ENCODE measurements at regions not wholly inside any gene's neighbourhood (a gene's known extent, or its start where the extent isn't known, plus 50 kb on each side); places are given as distances from the start of the nearest gene placed in this dataset.

DNA sequence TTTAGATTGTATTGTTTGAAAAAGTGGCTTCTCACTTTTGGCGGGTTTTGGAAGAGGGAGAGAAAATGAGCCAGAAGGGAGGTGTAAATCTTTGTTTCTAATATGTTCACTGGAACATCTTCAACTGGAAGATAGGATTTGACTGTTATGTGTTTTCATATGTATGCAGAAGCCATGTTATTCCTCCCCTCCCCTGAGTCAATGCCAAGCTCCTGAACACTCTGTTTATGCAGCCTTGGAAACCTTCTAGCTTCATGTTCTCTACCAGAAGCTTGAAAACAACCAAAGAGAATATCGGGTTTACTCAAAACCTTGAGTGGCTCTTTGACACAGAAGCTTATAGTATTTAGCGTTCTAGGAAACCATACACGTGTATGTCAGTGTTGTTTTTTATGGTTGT, 279.1 kb downstream of the PRL start:
- WGBS (ENCODE audit: insufficient coverage, insufficient read length), result no CpG with 5 or more reads among the region's 4 CpGs
- H3K36me3 ChIP-seq (ENCODE audit: control insufficient read depth, insufficient read depth, low read length), result peaks cover 5% of the 10 kb centered on the region; the same call in 1 of the 2 replicates
- DNase-seq (ENCODE audit: low read depth, low spot score), result no peak
- H3K27me3 ChIP-seq (ENCODE audit: control insufficient read depth, insufficient read depth, low read length), result no peaks in the 10 kb centered on the region
- H3K4me3 ChIP-seq (ENCODE audit: low read length), result no peak overlapping the region
- no peaks in the 10 kb centered on the region for H3K9me3 ChIP-seq (ENCODE audit: control insufficient read depth, insufficient read depth, low read length)
- no peak overlapping the region for H3K27ac ChIP-seq (ENCODE audit: low read length)
- H3K4me1 ChIP-seq (ENCODE audit: control insufficient read depth, insufficient read depth, low read length), result no peaks in the 10 kb centered on the region

DNA sequence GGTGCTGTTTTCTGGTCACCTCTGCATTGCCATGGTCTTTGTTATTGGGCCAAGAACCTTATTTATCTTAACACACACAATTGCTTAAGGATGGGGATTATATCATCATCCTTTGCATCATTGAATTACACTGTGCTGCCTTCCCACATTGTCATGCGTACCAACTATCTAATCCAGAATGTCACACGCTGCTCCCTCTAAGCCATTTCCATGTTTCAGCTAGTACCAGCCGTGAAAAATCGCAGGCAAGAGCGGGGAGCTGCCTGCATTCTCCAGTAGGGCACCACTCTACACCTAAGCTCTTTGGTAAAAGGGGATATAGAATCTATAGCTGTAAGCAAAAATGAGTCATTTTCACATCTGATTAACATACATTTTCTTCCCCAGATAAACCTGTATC, 277.0 kb downstream of the PRL start:
- Histone ChIP-seq H3K4me3 (ENCODE audit: low read length) (no peak overlapping the region), H3K27me3 (ENCODE audit: control insufficient read depth, insufficient read depth, low read length) (no peaks in the 10 kb centered on the region), H3K36me3 (ENCODE audit: control insufficient read depth, insufficient read depth, low read length) (peaks cover 5% of the 10 kb centered on the region; the same call in 1 of the 2 replicates), H3K4me1 (ENCODE audit: control insufficient read depth, insufficient read depth, low read length) (no peaks in the 10 kb centered on the region), H3K9me3 (ENCODE audit: control insufficient read depth, insufficient read depth, low read length) (no peaks in the 10 kb centered on the region), H3K27ac (ENCODE audit: low read length) (no peak overlapping the region)
- no CpG with 5 or more reads among the region's 5 CpGs for WGBS (ENCODE audit: insufficient coverage, insufficient read length)
- DNase-seq (ENCODE audit: low read depth, low spot score), result no peak

DNA sequence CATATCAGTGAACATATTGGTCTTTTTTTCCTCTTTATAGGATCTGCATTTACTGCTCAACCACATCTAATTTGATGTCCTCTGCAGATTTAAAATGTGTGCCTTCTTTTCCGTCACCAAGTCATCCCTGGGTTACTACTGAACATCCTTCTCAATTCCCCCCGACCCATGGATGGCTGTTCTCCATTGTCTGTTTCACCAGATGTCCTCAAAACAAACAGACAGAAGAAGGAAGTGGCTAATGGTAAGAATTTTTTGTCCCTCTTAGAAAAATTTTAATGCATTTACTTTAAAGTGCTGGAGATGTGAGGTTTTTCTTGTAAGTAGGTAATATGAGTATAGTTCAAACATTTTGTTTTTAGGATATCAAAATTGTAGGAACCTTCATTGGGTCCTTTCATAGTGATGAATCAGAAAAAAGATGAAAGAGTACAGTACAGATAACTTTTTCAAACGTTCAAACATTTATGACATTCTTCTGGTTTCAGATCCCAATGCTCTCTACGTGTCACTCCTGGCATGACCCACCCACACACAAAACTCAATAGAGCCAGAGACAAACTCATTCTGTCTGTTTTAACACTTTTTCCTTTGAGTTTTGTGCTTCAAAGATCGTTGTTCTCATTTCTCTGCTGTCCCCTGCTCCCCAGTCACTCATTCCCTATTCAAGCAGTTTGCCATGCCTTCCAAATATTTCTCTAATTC, 276.4 kb downstream of the PRL start:
- H3K4me1 ChIP-seq (ENCODE audit: control insufficient read depth, insufficient read depth, low read length), result peaks cover 1% of the 10 kb centered on the region; the same call in 1 of the 2 replicates
- WGBS (ENCODE audit: insufficient coverage, insufficient read length), result no CpG with 5 or more reads among the region's 5 CpGs
- no peaks in the 10 kb centered on the region for H3K27me3 ChIP-seq (ENCODE audit: control insufficient read depth, insufficient read depth, low read length)
- no peak for DNase-seq (ENCODE audit: low read depth, low spot score)
- peaks cover 5% of the 10 kb centered on the region; the same call in 1 of the 2 replicates for H3K36me3 ChIP-seq (ENCODE audit: control insufficient read depth, insufficient read depth, low read length)
- no peak overlapping the region for H3K27ac ChIP-seq (ENCODE audit: low read length)
- H3K4me3 ChIP-seq (ENCODE audit: low read length), result no peak overlapping the region
- H3K9me3 ChIP-seq (ENCODE audit: control insufficient read depth, insufficient read depth, low read length), result no peaks in the 10 kb centered on the region

- DNase-seq (ENCODE audit: low read depth, low spot score), result no peak
- Histone ChIP-seq H3K27me3 (ENCODE audit: control insufficient read depth, insufficient read depth, low read length) (no peaks in the 10 kb centered on the region), H3K36me3 (ENCODE audit: control insufficient read depth, insufficient read depth, low read length) (peaks cover 5% of the 10 kb centered on the region; the same call in 1 of the 2 replicates), H3K4me3 (ENCODE audit: low read length) (no peak overlapping the region), H3K4me1 (ENCODE audit: control insufficient read depth, insufficient read depth, low read length) (peaks cover 2% of the 10 kb centered on the region; the same call in 1 of the 2 replicates), H3K27ac (ENCODE audit: low read length) (no peak overlapping the region), H3K9me3 (ENCODE audit: control insufficient read depth, insufficient read depth, low read length) (no peaks in the 10 kb centered on the region)
- no CpG with 5 or more reads among the region's 1 CpG for WGBS (ENCODE audit: insufficient coverage, insufficient read length)
Measured at GRCh38 chr6:22021966-22022365, 274.9 kb downstream of the PRL start.

DNA sequence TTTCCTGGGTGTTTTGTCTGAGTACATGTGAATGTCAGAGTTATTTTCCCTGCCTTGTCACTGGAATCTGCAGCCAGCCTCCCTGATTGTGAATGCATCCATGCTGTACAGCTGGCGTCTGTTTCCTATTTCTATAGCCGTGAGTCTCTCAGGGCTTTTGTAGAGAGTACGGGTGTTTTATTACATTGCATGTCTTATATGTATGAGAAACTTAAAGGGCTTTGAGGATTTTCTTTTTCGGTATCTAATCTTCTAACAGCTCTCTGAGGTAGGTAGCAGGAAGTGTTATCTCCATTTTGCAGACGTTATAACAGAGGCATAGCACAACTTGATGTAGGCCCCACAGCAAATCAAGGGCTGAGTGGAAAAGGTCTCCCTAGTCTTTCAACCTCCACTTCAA, 272.9 kb downstream of the PRL start:
- WGBS (ENCODE audit: insufficient coverage, insufficient read length), result no CpG with 5 or more reads among the region's 5 CpGs
- Histone ChIP-seq H3K9me3 (ENCODE audit: control insufficient read depth, insufficient read depth, low read length) (no peaks in the 10 kb centered on the region), H3K27me3 (ENCODE audit: control insufficient read depth, insufficient read depth, low read length) (no peaks in the 10 kb centered on the region), H3K4me3 (ENCODE audit: low read length) (no peak overlapping the region), H3K27ac (ENCODE audit: low read length) (no peak overlapping the region), H3K36me3 (ENCODE audit: control insufficient read depth, insufficient read depth, low read length) (peaks cover 5% of the 10 kb centered on the region; the same call in 1 of the 2 replicates), H3K4me1 (ENCODE audit: control insufficient read depth, insufficient read depth, low read length) (peaks cover 2% of the 10 kb centered on the region; the same call in 1 of the 2 replicates)
- DNase-seq (ENCODE audit: low read depth, low spot score), result no peak

DNA sequence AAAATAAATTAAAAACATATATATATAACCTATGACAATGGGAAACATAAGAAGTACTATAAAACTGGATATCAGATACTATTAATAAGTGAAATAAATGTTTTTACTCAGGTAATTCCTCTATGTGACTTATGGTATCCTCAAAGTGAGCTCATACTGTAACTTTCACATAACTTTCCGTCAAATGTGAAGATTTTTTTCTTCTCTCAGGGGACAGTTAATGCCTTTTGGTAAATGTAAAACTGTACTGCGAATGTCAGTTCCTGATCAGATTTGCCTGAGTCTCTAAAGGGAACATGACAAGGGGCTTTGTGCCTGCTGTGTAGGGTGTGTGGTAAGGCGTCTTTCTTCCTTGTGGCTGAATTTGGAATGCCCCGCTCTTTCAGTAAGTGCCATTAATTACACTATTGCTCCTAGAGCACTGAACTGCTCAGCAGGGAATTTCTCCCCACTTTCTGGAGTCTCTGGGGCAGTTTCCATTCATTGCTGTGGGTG, 271.8 kb downstream of the PRL start:
- DNase-seq (ENCODE audit: low read depth, low spot score), result no peak
- H3K36me3 ChIP-seq (ENCODE audit: control insufficient read depth, insufficient read depth, low read length), result peaks cover 2% of the 10 kb centered on the region; the same call in 1 of the 2 replicates
- no CpG with 5 or more reads among the region's 4 CpGs for WGBS (ENCODE audit: insufficient coverage, insufficient read length)
- H3K27me3 ChIP-seq (ENCODE audit: control insufficient read depth, insufficient read depth, low read length), result no peaks in the 10 kb centered on the region
- H3K4me1 ChIP-seq (ENCODE audit: control insufficient read depth, insufficient read depth, low read length), result peaks cover 2% of the 10 kb centered on the region; the same call in 1 of the 2 replicates
- H3K27ac ChIP-seq (ENCODE audit: low read length), result peak overlapping the region; percentile 95
- H3K4me3 ChIP-seq (ENCODE audit: low read length), result no peak overlapping the region
- H3K9me3 ChIP-seq (ENCODE audit: control insufficient read depth, insufficient read depth, low read length), result no peaks in the 10 kb centered on the region

DNA sequence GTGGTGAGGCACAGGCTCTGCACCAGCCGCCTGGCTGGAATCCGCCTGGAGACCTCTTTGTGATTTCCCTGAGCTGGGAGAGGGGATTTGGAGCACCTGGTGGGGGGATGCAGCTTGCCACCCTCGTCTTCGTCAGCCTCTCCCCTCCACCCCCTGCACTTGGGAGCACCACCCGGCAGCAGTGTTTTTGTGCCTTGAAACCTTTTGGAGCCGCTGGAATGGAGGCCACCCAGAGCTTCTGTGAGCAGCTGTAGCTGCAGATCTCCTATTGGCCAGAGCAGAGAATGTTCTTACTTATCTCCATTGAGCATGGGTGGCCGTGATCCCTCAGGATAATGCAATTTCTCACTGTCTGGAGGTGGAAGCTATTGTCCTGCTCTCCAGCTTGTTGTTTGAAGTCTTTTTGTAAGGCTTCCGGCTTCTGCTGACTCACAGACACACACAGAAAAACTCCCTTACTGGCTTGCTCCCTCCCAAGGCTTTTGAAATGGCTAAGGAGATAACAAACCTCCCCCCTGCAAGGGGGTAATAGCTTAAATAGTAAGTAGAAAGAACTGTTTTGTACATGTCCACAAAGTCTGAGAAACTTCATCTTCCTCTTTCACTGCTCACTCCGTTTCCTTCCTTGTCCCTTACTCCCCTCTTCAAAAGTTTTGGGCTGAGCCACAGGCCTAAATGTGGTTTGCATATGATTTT, 271.2 kb downstream of the PRL start:
- DNase-seq (ENCODE audit: low read depth, low spot score), result peak; percentile 41
- peaks cover 2% of the 10 kb centered on the region; the same call in 1 of the 2 replicates for H3K4me1 ChIP-seq (ENCODE audit: control insufficient read depth, insufficient read depth, low read length)
- H3K9me3 ChIP-seq (ENCODE audit: control insufficient read depth, insufficient read depth, low read length), result no peaks in the 10 kb centered on the region
- WGBS (ENCODE audit: insufficient coverage, insufficient read length), result no CpG with 5 or more reads among the region's 9 CpGs
- peak overlapping the region; percentile 95 for H3K27ac ChIP-seq (ENCODE audit: low read length)
- peaks cover 2% of the 10 kb centered on the region; the same call in 1 of the 2 replicates for H3K36me3 ChIP-seq (ENCODE audit: control insufficient read depth, insufficient read depth, low read length)
- H3K27me3 ChIP-seq (ENCODE audit: control insufficient read depth, insufficient read depth, low read length), result no peaks in the 10 kb centered on the region
- no peak overlapping the region for H3K4me3 ChIP-seq (ENCODE audit: low read length)

GRCh38 chr6:22026164-22026678, 270.6 kb downstream of the PRL start:
- peaks cover 2% of the 10 kb centered on the region; the same call in 1 of the 2 replicates for H3K36me3 ChIP-seq (ENCODE audit: control insufficient read depth, insufficient read depth, low read length)
- no peak overlapping the region for H3K27ac ChIP-seq (ENCODE audit: low read length)
- DNase-seq (ENCODE audit: low read depth, low spot score), result no peak
- no peaks in the 10 kb centered on the region for H3K27me3 ChIP-seq (ENCODE audit: control insufficient read depth, insufficient read depth, low read length)
- WGBS (ENCODE audit: insufficient coverage, insufficient read length), result no CpG with 5 or more reads among the region's 5 CpGs
- H3K4me1 ChIP-seq (ENCODE audit: control insufficient read depth, insufficient read depth, low read length), result peaks cover 2% of the 10 kb centered on the region; the same call in 1 of the 2 replicates
- no peaks in the 10 kb centered on the region for H3K9me3 ChIP-seq (ENCODE audit: control insufficient read depth, insufficient read depth, low read length)
- no peak overlapping the region for H3K4me3 ChIP-seq (ENCODE audit: low read length)

DNA sequence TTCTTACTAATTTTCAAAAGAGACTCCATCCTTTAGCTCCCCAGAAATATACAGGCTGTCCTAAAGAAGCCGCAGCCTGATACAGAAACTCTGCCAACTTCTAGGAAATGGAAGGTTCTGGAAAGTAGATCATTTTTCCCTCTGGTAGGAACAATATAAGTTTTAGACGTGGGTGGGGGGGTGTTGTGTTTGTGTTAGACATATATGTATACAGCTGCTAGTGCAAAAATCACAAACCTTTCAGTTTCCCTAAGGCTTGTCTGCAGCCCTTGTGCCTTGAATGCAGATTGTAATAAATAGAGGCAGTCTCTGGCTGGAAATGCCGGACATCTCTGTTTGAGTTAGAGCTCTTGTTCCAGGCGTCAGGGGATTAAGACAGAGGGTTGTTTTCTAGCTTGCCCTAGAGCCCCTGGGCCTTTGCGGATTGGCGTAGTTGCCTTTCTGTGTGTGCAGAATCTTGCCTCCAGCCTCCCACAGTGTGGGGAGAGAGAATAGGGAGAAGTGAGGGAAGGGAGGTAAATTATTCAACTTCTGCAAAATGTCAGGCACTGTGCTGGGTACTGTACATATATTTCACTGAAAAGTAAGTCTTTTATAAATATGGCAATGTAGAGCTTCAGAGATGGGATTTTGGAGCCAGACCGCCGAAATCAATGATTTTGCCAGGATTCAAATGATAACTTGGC, 269.7 kb downstream of the PRL start:
- WGBS (ENCODE audit: insufficient coverage, insufficient read length), result no CpG with 5 or more reads among the region's 8 CpGs
- H3K36me3 ChIP-seq (ENCODE audit: control insufficient read depth, insufficient read depth, low read length), result no peaks in the 10 kb centered on the region; the same call in 1 of the 2 replicates
- H3K4me3 ChIP-seq (ENCODE audit: low read length), result no peak overlapping the region
- DNase-seq (ENCODE audit: low read depth, low spot score), result no peak
- H3K9me3 ChIP-seq (ENCODE audit: control insufficient read depth, insufficient read depth, low read length), result no peaks in the 10 kb centered on the region
- H3K4me1 ChIP-seq (ENCODE audit: control insufficient read depth, insufficient read depth, low read length), result peaks cover 2% of the 10 kb centered on the region; the same call in 1 of the 2 replicates
- H3K27me3 ChIP-seq (ENCODE audit: control insufficient read depth, insufficient read depth, low read length), result no peaks in the 10 kb centered on the region
- H3K27ac ChIP-seq (ENCODE audit: low read length), result no peak overlapping the region
